Trophoblast cell (in vitro differentiated cells and primary cell): ENCODE measurements at regions not wholly inside any gene's neighbourhood (a gene's known extent, or its start where the extent isn't known, plus 50 kb on each side); places are given as distances from the start of the nearest gene placed in this dataset.

Experiments
- DNase-seq, 2 donors: peaks; one replicate each; pipeline ENCODE4 v3.0.0-alpha.2; 2016
- H2AFZ ChIP-seq: 2 replicates; pipeline ENCODE4 v1.6.1; 2013; ENCODE audit warnings: low read length, moderate library complexity, mild to moderate bottlenecking; ENCODE audit not compliant: insufficient read depth, poor library complexity
- H2AK5ac ChIP-seq: 2 replicates; pipeline ENCODE4 v1.6.1; 2013; ENCODE audit warnings: mild to moderate bottlenecking, low read length
- H2BK120ac ChIP-seq: 2 replicates; pipeline ENCODE4 v1.6.1; 2013; ENCODE audit warnings: low read length, mild to moderate bottlenecking, moderate library complexity; ENCODE audit not compliant: insufficient read depth, poor library complexity
- H2BK12ac ChIP-seq: 2 replicates; pipeline ENCODE4 v1.6.1; 2013; ENCODE audit warnings: mild to moderate bottlenecking, low read length, moderate library complexity
- H2BK5ac ChIP-seq: 2 replicates; pipeline ENCODE4 v1.6.1; 2013; ENCODE audit warnings: low read length, low read depth, moderate library complexity, mild to moderate bottlenecking; ENCODE audit not compliant: poor library complexity
- H3K14ac ChIP-seq: 2 replicates; pipeline ENCODE4 v1.6.1; 2013; ENCODE audit warnings: mild to moderate bottlenecking, low read length
- H3K18ac ChIP-seq: 2 replicates; pipeline ENCODE4 v1.6.1; 2013; ENCODE audit warnings: mild to moderate bottlenecking, low read length
- H3K23ac ChIP-seq: 2 replicates; pipeline ENCODE4 v1.6.1; 2013; ENCODE audit warnings: low read length
- H3K27ac ChIP-seq: 2 replicates; pipeline ENCODE4 v1.5.1; 2013; ENCODE audit warnings: low read depth, mild to moderate bottlenecking, inconsistent platforms, low read length, moderate library complexity
- H3K27me3 ChIP-seq: 2 replicates; pipeline ENCODE4 v1.6.1; 2013; ENCODE audit warnings: inconsistent platforms, mild to moderate bottlenecking, low read length, moderate library complexity; ENCODE audit not compliant: insufficient read depth
- H3K36me3 ChIP-seq, 2 experiments: 1 replicate in 1 of 2; 2 replicates in 1 of 2; pipeline ENCODE4 v1.6.1; 2013; ENCODE audit warnings: low read length in 2 of 2, mild to moderate bottlenecking in 2 of 2, moderate library complexity in 1 of 2; ENCODE audit not compliant: insufficient read depth in 2 of 2, control insufficient read depth in 1 of 2
- H3K4ac ChIP-seq: 2 replicates; pipeline ENCODE4 v1.6.1; 2013; ENCODE audit warnings: low read depth, mild to moderate bottlenecking, low read length, moderate library complexity
- H3K4me1 ChIP-seq, 2 experiments: 1 replicate in 1 of 2; 2 replicates in 1 of 2; pipeline ENCODE4 v1.6.1; 2013; ENCODE audit warnings: low read length in 2 of 2, mild to moderate bottlenecking in 2 of 2, moderate library complexity in 1 of 2; ENCODE audit not compliant: insufficient read depth in 2 of 2, control insufficient read depth in 1 of 2
- H3K4me2 ChIP-seq: 2 replicates; pipeline ENCODE4 v1.6.1; 2013; ENCODE audit warnings: inconsistent platforms, mild to moderate bottlenecking, low read length, moderate library complexity
- H3K4me3 ChIP-seq: 2 replicates; pipeline ENCODE4 v1.5.1; 2013; ENCODE audit warnings: mild to moderate bottlenecking, low read depth, low read length, inconsistent platforms
- H3K79me1 ChIP-seq: one replicate; pipeline ENCODE4 v1.6.1; 2013; ENCODE audit warnings: low read length
- H3K79me2 ChIP-seq: 2 replicates; pipeline ENCODE4 v1.6.1; 2013; ENCODE audit warnings: low read length, mild to moderate bottlenecking; ENCODE audit not compliant: control insufficient read depth, insufficient read depth, poor library complexity
- H3K9ac ChIP-seq: 2 replicates; pipeline ENCODE4 v1.6.1; 2013; ENCODE audit warnings: mild to moderate bottlenecking, low read length
- H3K9me3 ChIP-seq: 2 replicates; pipeline ENCODE4 v1.6.1; 2013; ENCODE audit warnings: low read depth, mild to moderate bottlenecking, control low read depth, inconsistent platforms, low read length; ENCODE audit not compliant: insufficient read depth
- H4K12ac ChIP-seq: 2 replicates; pipeline ENCODE4 v1.6.1; 2013; ENCODE audit warnings: low read depth, mild to moderate bottlenecking, low read length, moderate library complexity
- H4K8ac ChIP-seq: 2 replicates; pipeline ENCODE4 v1.6.1; 2013; ENCODE audit warnings: low read depth, mild to moderate bottlenecking, low read length, moderate library complexity
- H4K91ac ChIP-seq: one replicate; pipeline ENCODE4 v1.6.1; 2013; ENCODE audit warnings: low read depth, mild to moderate bottlenecking, low read length, moderate library complexity
- WGBS: extraction: QIAGEN DNeasy Blood & Tissue Kit; methylation state at CpG from one replicate; pipeline ENCODE4 v1.1.7; 2013; ENCODE audit warnings: missing lambda C conversion rate; ENCODE audit not compliant: insufficient read length, insufficient coverage; ENCODE audit errors: extremely low coverage; 5-methylcytosine and 5-hydroxymethylcytosine counted together

DNA sequence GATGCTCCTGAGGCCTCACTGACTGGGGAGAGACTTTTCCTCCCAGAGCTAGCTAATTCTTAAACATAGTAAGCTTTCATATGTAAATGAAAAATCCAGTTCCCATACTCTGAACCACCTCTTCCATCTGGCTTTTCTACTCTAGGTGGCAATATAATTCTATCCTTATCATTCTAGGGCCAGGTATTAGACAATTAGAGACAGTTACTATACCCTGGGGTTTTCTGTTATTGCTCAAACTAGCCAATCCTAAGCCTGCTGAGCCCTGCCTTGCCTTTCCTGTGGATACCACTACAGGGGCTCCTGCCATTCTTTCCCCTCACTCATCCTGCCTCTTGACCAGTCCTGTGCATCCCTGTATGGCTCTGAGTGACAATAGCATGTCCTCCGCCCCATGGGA is 552.0 kb downstream of the STIM2 start:
- no peak overlapping the region for H3K23ac ChIP-seq
- H3K4ac ChIP-seq, result no peak overlapping the region
- H3K36me3 ChIP-seq, result no peaks in the 10 kb centered on the region
- no peak overlapping the region for H4K8ac ChIP-seq
- H3K79me1 ChIP-seq, result no peaks in the 10 kb centered on the region
- no peak overlapping the region for H3K9ac ChIP-seq
- H3K9me3 ChIP-seq, result peaks cover 2% of the 10 kb centered on the region
- no peak overlapping the region for H3K4me2 ChIP-seq
- no CpG with 5 or more reads among the region's 1 CpG for WGBS
- no peak overlapping the region for H2AFZ ChIP-seq
- no peak overlapping the region for H2BK5ac ChIP-seq
- no peak overlapping the region for H4K91ac ChIP-seq
- H4K12ac ChIP-seq, result no peak overlapping the region
- H3K27ac ChIP-seq, result no peak overlapping the region
- H3K4me1 ChIP-seq, result no peaks in the 10 kb centered on the region
- no peak overlapping the region for H3K18ac ChIP-seq
- H3K27me3 ChIP-seq, result no peaks in the 10 kb centered on the region
- H2AK5ac ChIP-seq, result no peak overlapping the region
- DNase-seq, result no peak
- H3K4me3 ChIP-seq, result no peak overlapping the region
- no peak overlapping the region for H3K14ac ChIP-seq
- H2BK120ac ChIP-seq, result no peak overlapping the region
- no peaks in the 10 kb centered on the region for H3K79me2 ChIP-seq
- H2BK12ac ChIP-seq, result no peak overlapping the region

DNA sequence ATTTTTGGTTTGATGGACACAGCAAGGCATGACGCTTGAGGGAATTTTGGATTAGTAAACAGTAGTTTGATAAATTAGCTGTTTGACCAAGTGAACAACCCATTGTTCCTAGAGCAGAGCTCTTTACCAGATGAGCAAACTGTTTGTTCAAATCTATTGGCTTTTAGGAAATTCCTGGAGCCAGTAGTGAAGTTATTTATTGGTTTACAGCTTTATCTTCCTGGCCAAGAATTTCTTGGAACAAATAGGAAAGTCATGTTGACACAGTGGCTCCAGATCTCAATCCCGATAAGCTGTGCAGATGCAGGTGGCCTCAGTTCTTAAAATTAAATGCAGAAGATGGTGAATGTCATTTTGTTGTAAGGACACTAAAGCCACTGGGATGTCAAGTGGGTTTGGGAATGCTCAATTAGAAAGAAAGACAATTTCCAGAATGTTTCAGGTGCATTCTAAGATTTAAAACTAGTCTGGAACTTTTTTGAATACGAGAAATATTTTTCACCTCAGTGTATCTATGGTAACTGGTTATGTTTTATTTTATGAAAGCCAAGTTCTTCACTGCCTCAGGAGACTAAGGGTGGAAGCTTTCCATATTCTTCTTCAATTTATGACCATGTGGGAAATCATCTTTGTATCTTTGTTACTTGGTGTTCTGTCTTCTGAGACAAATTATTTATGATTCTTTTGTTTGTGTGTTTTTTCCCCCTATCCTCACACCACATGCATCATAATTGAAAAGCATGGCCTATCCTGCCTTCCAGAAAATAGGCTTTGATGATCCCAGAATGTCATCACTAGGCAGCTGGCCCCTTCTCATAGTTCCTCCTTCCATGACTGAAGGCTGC is 554.5 kb downstream of the STIM2 start:
- H3K27ac ChIP-seq, result no peak overlapping the region
- no peak overlapping the region for H4K12ac ChIP-seq
- H4K91ac ChIP-seq, result no peak overlapping the region
- no peak overlapping the region for H3K18ac ChIP-seq
- no peak overlapping the region for H4K8ac ChIP-seq
- H3K9me3 ChIP-seq, result peaks cover 2% of the 10 kb centered on the region
- H3K27me3 ChIP-seq, result no peaks in the 10 kb centered on the region
- no peak overlapping the region for H2BK12ac ChIP-seq
- no peaks in the 10 kb centered on the region for H3K36me3 ChIP-seq
- no peak overlapping the region for H2AK5ac ChIP-seq
- H2BK120ac ChIP-seq, result no peak overlapping the region
- H3K4me3 ChIP-seq, result no peak overlapping the region
- no CpG with 5 or more reads among the region's 3 CpGs for WGBS
- no peak overlapping the region for H3K4me2 ChIP-seq
- no peak overlapping the region for H3K23ac ChIP-seq
- no peaks in the 10 kb centered on the region for H3K79me2 ChIP-seq
- no peaks in the 10 kb centered on the region for H3K79me1 ChIP-seq
- H3K9ac ChIP-seq, result no peak overlapping the region
- no peak overlapping the region for H2BK5ac ChIP-seq
- H3K4ac ChIP-seq, result no peak overlapping the region
- H2AFZ ChIP-seq, result no peak overlapping the region
- no peak for DNase-seq
- no peaks in the 10 kb centered on the region for H3K4me1 ChIP-seq
- H3K14ac ChIP-seq, result no peak overlapping the region

DNA sequence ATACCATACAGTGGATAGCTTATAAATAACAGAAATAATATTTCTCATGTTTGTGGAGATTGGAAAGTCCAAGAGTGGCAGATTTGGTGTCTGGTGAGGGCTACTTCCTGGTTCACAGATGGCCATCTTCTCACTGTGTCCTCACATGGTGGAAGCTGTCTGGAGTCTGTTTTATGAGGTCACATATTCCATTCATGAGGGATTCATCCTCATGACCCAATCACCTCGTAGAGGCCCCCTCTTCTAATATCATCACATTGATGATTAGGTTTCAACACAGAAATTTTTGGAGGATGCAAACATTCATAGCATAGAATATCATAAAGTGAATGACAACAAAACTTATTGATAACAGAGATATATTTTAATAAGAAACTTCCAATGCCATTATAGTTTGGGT is 568.0 kb downstream of the STIM2 start:
- H4K8ac ChIP-seq, result no peak overlapping the region
- no peak overlapping the region for H3K18ac ChIP-seq
- no peak overlapping the region for H2AK5ac ChIP-seq
- no peaks in the 10 kb centered on the region for H3K79me1 ChIP-seq
- no peak overlapping the region for H2AFZ ChIP-seq
- no peak overlapping the region for H3K9ac ChIP-seq
- no peaks in the 10 kb centered on the region for H3K27me3 ChIP-seq
- H3K4me3 ChIP-seq, result no peak overlapping the region
- no peaks in the 10 kb centered on the region for H3K36me3 ChIP-seq
- no peak overlapping the region for H3K4ac ChIP-seq
- no peak overlapping the region for H3K14ac ChIP-seq
- WGBS, result no CpG with 5 or more reads among the region's 1 CpG
- H3K4me2 ChIP-seq, result no peak overlapping the region
- no peak overlapping the region for H3K27ac ChIP-seq
- no peak overlapping the region for H4K91ac ChIP-seq
- H2BK120ac ChIP-seq, result no peak overlapping the region
- no peak overlapping the region for H4K12ac ChIP-seq
- DNase-seq, result no peak
- no peaks in the 10 kb centered on the region for H3K4me1 ChIP-seq
- H3K23ac ChIP-seq, result no peak overlapping the region
- H2BK12ac ChIP-seq, result no peak overlapping the region
- H3K9me3 ChIP-seq, result no peaks in the 10 kb centered on the region
- H2BK5ac ChIP-seq, result no peak overlapping the region
- no peaks in the 10 kb centered on the region for H3K79me2 ChIP-seq

DNA sequence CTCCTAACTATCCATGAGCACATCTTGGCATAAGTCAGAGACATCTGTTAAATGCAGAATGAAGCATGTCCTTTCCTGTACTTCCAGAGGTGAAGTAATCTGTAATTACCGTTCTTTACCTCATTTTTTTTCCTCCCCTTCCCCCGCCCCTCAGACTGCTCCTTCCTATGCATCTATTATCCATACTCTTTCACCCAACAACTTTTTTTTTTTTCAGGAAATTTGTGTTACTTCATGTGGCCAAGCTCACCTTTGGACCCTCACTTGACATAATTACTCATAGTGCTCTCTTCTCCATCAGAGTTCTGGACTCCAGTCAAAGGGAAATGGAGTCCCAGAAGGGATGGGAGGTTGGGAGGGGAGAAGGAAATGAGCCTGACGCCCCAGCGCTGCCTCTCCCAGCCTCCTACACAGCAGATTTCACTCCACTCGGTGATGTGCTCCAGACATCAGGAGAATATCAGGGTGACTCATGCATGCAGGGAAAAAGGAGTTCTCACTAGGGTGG is 568.8 kb downstream of the STIM2 start:
- no peak overlapping the region for H2AFZ ChIP-seq
- no peaks in the 10 kb centered on the region for H3K79me2 ChIP-seq
- no peak overlapping the region for H4K12ac ChIP-seq
- no peak overlapping the region for H3K27ac ChIP-seq
- no CpG with 5 or more reads among the region's 5 CpGs for WGBS
- no peak for DNase-seq
- no peaks in the 10 kb centered on the region for H3K9me3 ChIP-seq
- no peaks in the 10 kb centered on the region for H3K79me1 ChIP-seq
- no peak overlapping the region for H3K23ac ChIP-seq
- no peak overlapping the region for H4K8ac ChIP-seq
- no peak overlapping the region for H2AK5ac ChIP-seq
- H3K18ac ChIP-seq, result no peak overlapping the region
- H2BK12ac ChIP-seq, result no peak overlapping the region
- H3K4me3 ChIP-seq, result no peak overlapping the region
- H3K27me3 ChIP-seq, result no peaks in the 10 kb centered on the region
- no peak overlapping the region for H2BK5ac ChIP-seq
- no peak overlapping the region for H3K9ac ChIP-seq
- no peak overlapping the region for H2BK120ac ChIP-seq
- H3K4me2 ChIP-seq, result no peak overlapping the region
- H3K36me3 ChIP-seq, result no peaks in the 10 kb centered on the region
- no peak overlapping the region for H4K91ac ChIP-seq
- H3K14ac ChIP-seq, result no peak overlapping the region
- H3K4ac ChIP-seq, result no peak overlapping the region
- H3K4me1 ChIP-seq, result no peaks in the 10 kb centered on the region
